GM12872 (cell line): ENCODE measurements at regions not wholly inside any gene's neighbourhood (a gene's known extent, or its start where the extent isn't known, plus 50 kb on each side); places are given as distances from the start of the nearest gene placed in this dataset.

Experiments used
- CTCF ChIP-seq: IDR thresholded peaks from 3 replicates; pipeline ENCODE4 v1.5.1; 2011; ENCODE audit warnings: low read depth, mild to moderate bottlenecking, low read length, moderate library complexity; ENCODE audit not compliant: insufficient read depth

GRCh38 chr21:43358940-43359822 is 67.8 kb downstream of the SIK1 start:
- no peak for TF ChIP-seq CTCF

DNA sequence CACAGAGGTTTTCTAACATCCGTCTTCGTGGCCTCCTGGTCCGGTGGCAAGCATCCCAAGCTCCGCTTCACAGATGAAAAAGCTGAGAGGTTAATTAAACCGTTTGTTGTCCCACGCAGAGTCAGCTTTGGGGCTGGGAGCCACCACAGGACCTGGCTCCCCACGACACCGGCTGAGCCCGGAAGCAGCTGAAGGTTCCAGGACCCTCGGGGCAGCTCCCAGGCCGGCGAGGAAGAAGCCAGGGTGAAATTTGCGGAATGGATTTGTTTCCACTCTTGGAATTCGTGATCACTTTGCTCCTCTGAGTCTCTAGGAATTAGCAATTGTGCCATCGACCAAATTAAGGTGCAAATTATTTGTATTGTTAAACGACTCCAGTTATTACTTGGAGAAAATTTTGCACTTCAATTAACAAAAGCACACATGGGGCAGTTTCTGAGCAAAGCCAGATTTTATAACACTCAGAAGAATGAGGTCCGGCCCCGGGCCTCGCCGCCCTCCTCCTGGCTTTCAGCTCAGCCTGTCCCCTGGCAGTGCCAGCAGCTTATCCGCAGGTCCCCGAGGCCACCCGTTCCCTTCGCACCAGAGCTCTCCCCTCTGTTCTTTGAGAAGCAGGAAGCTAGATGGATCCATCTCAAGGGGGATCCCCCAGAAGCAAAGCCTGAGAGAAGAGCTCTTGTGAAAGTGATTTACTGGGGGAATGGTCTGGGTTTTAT is 69.1 kb downstream of the SIK1 start:
- TF ChIP-seq CTCF: no peak

DNA sequence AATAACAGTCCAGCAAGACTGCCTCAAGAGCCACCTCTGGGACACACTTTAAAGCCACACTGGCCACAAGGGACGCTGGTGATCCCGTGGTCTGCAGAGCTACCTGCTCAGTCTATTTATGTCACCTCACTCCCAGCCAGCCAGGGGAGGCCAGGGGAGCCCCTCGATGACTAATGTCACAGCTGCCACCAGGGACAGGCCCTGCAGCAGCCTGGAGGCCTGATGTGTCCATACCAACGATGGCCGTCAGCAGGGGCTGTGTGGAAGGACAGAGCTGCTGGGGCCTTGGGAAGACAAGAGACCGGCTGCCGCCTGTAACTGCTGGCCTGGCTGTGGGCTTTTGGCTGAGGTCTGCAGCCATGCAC is 71.0 kb downstream of the SIK1 start:
- peak; percentile 54 for TF ChIP-seq CTCF

DNA sequence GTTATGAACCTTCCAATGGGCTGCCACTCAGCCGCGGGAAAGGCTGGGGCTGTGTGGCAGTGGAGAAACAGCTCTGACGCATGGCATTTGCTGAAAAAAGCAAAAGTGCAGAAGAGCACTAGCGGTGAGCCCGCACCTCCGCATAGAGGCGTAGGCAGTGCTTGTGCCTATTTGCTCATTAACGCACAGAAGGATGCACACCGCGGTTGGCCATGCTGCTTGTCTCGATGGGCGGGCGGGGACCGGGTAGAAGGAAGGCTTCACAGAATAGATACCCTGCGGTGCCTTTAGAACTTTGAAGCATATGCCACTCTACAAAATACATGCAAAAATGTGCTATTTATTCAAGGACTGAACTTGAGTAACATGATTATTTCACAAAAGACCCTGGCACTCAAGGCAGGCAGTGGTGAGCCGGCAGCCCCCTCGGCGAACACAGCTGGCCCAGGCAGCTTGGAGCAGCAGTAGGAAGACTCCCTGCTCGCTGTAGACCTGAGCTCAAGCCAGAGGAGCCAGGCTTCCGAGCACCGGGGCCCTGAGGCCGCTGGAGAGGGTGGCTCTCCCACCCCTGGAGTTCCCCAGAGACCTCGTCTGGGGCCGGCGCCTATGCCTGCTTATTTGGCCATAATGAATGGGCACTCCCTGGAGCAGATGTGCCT is 71.5 kb downstream of the SIK1 start:
- TF ChIP-seq CTCF: no peak

GRCh38 chr21:43354666-43355065 is 72.3 kb downstream of the SIK1 start:
- no peak for TF ChIP-seq CTCF

DNA sequence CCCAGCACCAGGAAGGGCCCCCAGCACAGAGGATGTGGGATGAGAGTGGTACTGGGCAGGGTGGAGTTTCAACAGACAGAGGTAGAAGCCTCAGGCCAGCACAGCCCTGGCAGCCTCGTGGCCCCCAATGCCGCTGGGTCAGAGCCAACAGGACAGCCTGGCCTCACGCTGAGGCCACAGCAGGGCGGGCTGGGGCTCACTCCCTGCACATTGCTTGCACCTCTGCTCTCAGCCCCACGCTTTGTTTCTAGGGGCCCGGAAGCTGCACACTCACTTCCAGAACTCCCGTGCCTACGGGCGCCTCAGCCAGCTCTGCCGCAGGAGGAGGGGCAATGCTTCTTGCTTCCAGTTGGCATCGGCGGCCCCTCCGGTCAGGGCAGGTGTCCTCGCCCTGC is 72.9 kb downstream of the SIK1 start:
- no peak for TF ChIP-seq CTCF

DNA sequence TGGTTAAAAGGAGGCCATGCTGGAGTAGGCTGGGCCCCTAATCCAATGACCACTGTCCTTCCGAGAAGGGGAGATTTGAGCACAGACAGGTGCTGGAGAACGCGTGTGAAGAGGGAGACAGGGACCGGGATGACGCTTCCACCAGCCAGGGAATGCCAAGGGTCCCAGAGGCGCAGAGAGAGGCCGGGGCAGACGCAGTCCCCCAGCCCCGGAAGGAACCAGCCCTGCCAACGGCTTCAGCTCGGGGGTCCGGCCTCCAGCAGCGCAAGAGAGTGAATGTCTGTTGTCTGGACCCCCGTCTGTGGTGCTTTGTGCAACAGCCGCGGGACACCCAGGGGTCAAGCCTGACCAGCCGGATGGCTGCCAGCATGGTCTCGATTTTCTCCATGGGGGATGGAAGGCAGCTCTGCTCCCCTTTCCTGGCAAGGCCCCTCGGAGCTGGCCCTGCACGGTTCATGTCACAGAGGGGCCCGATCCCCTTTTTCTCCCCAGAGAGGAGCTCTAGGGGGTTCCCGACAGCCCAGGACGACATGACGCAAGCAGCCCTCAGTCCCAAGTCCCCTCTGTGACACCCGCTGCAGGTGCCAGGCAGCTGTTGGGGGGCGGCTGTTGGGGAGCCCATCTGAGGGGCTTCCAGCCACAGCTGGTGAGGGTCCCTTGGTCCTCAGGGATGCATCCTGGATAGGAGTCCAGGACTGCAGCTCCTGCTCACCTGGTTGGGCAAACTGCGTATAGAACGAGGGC is 73.5 kb downstream of the SIK1 start:
- TF ChIP-seq CTCF: no peak
